ENCODE measurements at regions not wholly inside any gene's neighbourhood (a gene's known extent, or its start where the extent isn't known, plus 50 kb on each side); places are given as distances from the start of the nearest gene placed in this dataset.

DNA sequence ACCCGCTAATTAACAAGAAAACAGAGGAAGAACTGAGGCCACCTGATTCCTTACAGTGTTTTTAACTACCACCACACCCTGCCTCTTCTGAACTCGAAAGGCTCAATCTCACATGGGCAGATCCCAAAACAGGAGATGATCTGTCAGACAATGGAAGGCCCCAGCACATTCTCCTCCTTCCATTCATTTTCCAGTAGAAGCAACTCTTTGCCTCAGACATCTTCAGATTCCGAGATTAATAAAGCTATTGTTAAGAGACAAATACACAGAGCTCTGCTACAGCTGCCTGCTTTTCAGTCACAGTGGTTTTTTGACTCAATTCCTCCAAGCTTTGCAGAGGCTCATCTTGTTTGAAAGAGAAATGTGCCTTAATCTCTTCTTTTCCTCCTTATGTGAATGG is 127.2 kb upstream of the ADAMTSL1 start:
- TF ChIP-seq, protein P1, sequence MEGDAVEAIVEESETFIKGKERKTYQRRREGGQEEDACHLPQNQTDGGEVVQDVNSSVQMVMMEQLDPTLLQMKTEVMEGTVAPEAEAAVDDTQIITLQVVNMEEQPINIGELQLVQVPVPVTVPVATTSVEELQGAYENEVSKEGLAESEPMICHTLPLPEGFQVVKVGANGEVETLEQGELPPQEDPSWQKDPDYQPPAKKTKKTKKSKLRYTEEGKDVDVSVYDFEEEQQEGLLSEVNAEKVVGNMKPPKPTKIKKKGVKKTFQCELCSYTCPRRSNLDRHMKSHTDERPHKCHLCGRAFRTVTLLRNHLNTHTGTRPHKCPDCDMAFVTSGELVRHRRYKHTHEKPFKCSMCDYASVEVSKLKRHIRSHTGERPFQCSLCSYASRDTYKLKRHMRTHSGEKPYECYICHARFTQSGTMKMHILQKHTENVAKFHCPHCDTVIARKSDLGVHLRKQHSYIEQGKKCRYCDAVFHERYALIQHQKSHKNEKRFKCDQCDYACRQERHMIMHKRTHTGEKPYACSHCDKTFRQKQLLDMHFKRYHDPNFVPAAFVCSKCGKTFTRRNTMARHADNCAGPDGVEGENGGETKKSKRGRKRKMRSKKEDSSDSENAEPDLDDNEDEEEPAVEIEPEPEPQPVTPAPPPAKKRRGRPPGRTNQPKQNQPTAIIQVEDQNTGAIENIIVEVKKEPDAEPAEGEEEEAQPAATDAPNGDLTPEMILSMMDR (IDR thresholded peaks at IDR 0.05; ENCODE audit: low read depth, low read length, poor library complexity, severe bottlenecking) = no peak
- no peak for TF ChIP-seq EZH2phosphoT487 (IDR thresholded peaks at IDR 0.05; ENCODE audit: borderline replicate concordance, low read length)

All from DOHH2 (cell line).